ELF-1 (cell line): ENCODE measurements at regions not wholly inside any gene's neighbourhood (a gene's known extent, or its start where the extent isn't known, plus 50 kb on each side); places are given as distances from the start of the nearest gene placed in this dataset.

Experiments
- DNase-seq: peaks from one replicate; pipeline ENCODE4 v3.0.0-alpha.2; 2016; ENCODE audit warnings: low read depth, low spot score

DNA sequence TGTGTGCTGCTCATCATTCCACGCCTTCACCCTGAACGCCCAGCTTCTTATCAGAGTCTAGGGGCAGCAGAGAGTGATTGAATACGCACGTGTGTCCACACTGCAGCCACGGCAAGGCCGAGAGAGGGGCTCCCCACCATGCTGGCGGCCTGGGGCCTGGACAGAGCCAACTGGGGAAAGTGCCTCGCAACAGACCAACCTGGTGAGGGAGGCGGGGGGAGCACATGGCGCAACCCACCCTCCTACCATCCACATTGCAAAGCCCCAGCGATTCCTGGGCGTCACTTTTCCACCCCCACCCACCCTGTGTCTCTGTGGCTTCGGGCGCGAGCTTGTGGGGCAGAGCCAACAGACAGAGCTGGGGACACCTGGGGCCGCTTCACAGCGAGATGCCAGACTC is 66.4 kb upstream of the DUSP22 start:
- no peak for DNase-seq

DNA sequence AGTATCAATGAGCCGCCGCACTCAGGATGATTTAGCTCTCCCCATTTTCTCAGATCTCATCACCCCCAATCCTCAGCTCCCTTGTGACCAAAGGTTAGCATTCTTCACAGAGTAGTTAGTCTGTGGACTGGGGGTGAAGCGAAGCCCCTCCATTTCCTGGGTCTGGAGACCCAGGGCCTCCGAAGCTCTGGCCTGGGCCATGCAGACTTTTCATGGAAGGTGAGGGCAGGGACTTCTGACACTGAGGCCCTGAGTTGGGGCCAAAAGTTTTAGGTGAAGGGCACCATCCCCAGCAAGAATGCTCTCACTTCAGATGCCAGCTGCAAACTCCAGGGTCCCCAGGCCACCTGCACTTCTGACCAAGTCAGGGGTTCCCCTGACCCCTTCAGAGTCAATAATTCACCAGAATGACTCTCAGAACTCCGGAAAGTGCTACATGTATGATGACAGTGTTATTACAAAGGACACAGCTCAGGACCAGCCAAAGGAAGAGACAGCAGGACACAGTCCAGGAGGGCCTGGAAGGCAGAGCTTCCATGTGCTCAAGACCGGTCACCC is 65.7 kb upstream of the DUSP22 start:
- no peak for DNase-seq

DNA sequence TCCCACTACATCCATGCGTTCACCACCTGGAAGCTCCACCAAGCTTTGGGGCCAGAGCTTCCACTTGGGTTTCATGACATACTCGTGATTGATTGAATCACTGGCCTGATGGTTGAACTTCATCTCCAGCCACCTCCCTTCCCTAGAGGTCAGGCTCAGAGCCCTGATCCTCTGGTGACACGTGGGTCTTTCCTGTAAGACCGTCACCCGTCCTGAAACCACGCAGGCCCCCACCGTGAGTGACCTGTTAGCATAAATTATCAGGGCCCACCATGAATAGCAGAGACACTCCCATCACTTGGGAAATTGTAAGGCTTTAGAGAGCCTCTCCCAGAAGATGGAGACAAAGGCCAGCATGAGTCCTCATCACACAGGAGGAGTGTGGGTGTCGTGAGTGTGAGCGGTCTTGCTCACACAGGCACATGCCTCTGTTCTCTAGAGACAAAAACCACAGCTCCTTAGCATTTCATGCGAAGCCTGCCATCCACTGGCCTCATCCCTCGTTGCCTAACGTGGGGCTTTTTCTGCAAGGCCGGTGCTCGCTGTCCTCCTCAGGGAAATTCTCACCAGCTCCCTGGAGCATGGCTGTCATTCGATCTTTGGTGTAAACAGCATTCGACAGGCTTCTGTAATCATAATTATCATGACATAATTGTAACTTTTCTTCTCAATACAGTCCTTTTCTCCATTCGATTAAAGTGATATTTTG is 65.1 kb upstream of the DUSP22 start:
- DNase-seq = no peak

DNA sequence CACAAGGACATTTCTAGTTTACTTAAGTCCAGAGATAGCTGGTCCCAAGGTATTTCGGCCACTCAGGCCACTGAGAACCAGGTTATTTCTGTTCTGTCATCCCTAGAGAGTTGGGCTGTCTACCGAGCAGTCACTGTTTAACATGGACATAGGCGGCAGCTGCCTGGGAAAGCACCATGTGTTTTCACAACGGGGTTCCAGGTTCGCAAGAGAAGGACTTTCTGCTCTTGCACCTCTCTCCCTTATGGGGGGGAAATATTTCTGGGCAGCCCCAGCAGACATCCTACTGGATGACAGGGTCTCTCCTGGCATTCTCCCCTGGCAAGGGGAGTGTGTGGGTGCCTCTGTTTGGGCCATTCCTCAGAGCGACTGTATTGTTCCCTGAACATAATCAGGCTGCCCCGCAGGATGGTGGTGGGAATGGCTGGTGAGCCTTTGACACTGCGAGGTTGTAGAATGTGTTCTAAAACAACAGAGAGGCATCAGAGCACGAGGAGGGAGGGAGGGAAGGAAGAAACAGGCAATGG is 64.4 kb upstream of the DUSP22 start:
- DNase-seq = no peak

DNA sequence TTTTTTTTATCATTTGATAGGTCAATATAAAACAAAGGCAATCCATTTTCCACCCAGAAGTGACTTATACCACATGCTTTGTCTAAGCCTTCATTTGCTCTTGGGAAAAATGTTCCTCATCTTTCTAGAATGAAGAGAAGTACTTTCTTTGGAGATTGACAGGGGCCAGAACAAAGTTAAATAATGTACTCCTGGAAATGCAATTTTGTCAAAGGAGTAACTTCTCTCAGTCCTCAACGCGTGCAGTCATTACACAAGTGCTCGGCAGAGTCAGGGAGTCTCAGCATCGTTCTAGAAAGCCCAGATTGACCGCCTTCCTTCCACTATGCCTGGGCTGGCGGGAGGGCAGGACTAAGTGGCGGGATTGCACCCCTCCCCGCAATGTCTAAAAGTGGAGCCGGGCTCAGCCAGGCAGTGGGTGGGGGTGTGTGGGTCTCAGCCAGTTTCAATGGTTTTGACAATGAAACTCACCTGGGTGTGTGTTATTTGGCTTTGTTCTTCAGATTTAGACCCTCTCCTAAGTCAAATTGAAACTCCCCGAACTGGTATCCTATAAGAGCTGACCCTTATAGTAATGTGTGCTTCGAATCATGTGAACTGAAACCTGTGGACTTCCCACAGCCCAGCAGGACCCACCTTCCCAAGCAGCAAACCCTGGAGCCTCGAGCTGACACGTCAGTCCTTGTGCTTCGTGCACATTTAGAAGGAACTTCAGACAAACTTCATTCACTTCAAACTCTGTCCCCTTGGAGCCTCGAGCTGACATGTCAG is 63.2 kb upstream of the DUSP22 start:
- no peak for DNase-seq

DNA sequence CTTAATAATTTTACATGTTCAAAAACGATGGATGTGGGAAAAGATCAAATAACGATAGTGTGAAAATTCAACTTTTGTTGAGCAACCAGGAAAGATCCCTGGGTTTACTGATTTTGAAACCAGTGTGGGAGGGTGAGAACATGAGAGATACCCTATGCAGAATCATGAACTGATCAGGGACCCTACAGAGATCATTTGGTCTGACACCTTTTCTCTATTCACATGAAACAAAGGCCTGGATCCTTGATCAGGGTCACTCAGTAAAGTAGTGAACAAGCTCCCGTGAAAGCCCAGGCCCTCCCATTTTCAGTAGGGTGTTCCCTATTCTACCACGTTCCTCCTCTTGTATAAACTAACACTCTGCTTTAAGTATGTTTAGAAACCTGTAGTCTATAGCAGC is 60.5 kb upstream of the DUSP22 start:
- no peak for DNase-seq

DNA sequence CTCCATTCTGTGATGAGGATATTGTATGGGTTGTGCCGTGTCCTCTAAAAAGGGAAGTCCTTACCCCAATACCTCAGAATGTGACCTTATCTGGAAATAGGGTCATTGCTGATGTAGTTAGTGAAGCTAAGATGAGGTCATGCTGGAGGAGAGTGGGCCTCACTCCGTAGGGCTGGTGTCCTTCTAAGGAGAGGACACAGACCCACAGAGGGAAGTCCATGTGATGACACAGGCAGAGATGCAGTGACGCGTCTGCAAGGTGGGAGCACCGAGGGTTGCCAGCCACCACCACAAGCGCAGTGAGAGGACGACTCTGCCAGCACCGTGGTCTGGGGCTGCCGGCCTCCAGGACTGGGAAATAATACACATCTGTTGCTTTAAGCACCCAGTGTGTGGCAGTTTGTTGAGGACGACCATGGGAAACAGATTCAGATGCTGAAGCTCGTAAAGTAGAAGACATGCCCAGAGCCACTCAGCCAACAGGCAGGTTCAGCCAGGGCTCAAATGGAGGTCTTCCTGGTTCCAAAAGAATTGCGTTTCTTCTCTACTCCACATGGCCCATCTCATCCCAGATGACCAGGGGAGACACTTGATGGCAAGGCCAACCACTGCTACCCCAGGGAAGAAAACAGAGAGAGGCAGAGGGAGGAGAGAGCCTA is 59.2 kb upstream of the DUSP22 start:
- no peak for DNase-seq

DNA sequence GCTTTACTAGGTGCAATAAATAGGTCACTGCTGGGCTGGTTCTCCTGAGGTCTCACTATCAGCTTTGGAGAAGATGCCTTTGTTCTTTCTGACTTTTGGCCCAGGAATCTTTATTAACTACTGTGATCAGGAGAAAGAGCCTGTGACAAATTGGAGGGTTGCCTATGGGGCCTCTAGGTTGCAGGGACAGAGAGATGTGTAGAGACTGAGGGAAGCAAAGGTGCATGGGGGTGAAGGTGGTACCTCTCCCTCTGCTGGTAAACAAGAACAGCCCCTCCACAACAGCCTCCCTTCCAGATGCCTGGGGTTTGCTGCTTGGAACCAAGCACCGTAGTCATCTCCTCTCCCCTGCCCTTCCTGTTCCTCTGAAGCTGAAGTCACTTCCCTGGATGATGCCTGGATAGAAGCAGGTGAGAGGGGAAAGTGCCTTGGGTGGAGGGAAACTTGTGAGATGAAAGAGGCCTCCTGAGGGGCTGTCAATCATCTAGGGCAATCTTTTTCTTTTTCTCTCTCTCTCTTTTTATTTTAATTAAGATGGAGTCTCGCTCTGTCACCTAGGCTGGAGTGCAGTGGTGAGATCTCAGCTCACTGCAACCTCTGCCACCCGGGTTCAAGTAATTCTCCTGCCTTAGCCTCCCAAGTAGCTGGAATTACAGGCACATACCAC is 57.4 kb upstream of the DUSP22 start:
- no peak for DNase-seq

DNA sequence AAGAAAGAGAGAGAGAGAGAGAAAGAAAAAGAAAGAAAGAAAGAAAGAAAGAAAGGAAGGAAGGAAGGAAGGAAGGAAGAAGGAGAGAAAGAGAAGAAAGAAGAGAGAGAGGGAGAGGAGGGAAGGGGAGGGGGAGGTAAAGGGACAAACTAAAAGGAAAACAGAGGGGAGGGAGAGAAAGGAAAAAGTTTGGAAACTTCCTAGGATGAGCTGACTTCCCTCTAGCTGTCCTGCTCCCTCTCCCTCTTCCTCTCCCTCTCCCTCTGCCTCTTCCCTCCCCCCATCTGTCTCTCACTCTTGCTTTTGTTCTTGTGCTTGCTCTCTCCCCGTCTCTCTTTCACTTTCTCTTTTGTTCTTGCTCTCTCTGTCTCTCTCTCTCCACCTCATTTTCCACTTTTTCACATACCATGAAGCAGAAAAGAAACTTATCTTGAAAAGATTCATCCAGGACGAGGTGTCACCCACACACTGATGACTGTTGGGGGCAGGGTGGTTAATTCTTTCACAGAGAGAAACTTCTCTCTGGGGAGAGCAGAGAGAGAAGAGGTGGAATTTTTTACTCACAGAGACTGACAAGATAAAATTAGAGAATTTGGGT is 56.4 kb upstream of the DUSP22 start:
- DNase-seq = no peak

DNA sequence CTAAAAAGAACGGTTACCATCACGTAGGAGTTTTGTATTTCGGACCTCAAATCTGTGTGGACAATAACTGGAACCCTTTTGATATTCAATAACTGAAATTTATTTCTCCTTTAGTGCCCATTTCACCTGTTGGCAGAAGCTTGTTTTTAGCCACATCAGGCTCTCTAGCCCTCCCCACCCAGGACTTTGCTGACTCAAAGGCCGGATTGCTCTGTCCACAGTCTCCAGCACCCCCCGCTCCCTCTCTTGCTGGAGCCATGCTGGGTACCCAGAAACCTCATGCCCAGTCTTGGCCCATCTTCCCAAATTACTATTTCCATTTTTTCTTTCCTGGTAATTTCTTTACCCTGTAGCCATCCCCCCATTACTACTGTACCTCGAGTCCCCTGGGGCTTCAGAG is 55.8 kb upstream of the DUSP22 start:
- DNase-seq = no peak

DNA sequence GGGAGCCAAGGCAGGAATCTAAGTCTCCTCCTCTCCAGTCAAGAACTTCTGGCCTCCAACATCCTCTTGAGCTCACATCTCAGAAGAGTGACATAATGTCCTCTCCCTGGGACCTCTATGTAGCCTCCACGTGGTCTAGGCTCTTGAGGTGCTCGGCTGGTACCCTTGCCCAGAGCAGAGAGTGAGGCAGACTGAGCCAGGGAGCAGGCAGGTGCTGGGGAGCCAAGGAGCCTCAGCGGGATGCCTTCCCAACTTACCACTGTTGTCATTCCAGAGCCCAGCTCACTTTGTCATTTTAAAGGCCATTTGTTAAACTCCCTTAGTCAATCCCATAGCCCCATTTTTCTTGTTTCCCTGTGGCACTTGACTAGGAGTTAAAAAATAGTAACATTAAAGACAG is 52.1 kb upstream of the DUSP22 start:
- DNase-seq = no peak

DNA sequence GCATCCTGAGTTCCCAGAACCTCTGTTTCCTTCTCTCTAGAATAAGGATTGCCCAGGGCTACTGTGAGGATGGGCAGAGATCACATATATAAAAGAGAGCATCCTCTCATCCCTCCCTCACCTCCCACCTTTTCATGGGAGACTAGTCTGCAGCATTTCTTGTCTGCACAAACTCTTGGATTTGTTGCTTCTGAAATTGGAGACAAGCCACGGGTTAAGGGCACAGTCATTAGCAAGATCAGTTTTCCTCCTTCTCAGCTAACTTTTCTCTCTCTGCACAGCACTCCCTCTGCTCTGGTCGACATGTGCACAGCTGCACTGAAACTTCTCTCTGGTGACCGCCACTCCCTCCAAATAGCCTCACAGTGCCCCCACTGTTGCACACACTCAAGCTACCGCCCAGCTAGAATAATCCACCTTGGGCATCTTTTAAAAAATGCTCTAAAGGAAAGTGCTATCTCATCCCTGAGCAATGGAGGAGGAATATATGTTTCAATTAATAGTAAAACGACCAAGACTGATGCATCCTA is 50.9 kb upstream of the DUSP22 start:
- DNase-seq = no peak
